H9 (cell line): ENCODE measurements at regions not wholly inside any gene's neighbourhood (a gene's known extent, or its start where the extent isn't known, plus 50 kb on each side); places are given as distances from the start of the nearest gene placed in this dataset.

ENCODE experiments used
- DNase-seq: peaks from one replicate; pipeline ENCODE4 v3.0.0-alpha.2; 2017
- H2AFZ ChIP-seq: one replicate; pipeline ENCODE4 v1.6.1; 2013; ENCODE audit warnings: mild to moderate bottlenecking, low read length, control low read depth, moderate library complexity
- H2AK5ac ChIP-seq: 2 replicates; pipeline ENCODE4 v1.6.1; 2013; ENCODE audit warnings: low read length, control low read depth, mixed read lengths; ENCODE audit not compliant: insufficient read length
- H2BK120ac ChIP-seq: one replicate; pipeline ENCODE4 v1.6.1; 2013; ENCODE audit warnings: low read depth, mild to moderate bottlenecking, low read length, control low read depth, inconsistent platforms; ENCODE audit not compliant: poor library complexity, severe bottlenecking
- H2BK12ac ChIP-seq: 2 replicates; pipeline ENCODE4 v1.6.1; 2013; ENCODE audit warnings: low read length, control low read depth, mixed read lengths, low read depth; ENCODE audit not compliant: insufficient read length
- H2BK15ac ChIP-seq: 2 replicates; pipeline ENCODE4 v1.6.1; 2013; ENCODE audit warnings: low read depth, low read length, control low read depth
- H2BK20ac ChIP-seq: one replicate; pipeline ENCODE4 v1.6.1; 2013; ENCODE audit warnings: low read depth, mild to moderate bottlenecking, low read length, control low read depth, inconsistent platforms; ENCODE audit not compliant: poor library complexity, severe bottlenecking
- H2BK5ac ChIP-seq: 2 replicates; pipeline ENCODE4 v1.6.1; 2013; ENCODE audit warnings: low read length, control low read depth, mixed read lengths; ENCODE audit not compliant: insufficient read length
- H3K14ac ChIP-seq: 2 replicates; pipeline ENCODE4 v1.6.1; 2013; ENCODE audit warnings: low read length, control low read depth; ENCODE audit not compliant: insufficient read depth
- H3K18ac ChIP-seq: 2 replicates; pipeline ENCODE4 v1.6.1; 2013; ENCODE audit warnings: low read depth, mild to moderate bottlenecking, mixed read lengths, low read length, control low read depth; ENCODE audit not compliant: insufficient read length
- H3K23ac ChIP-seq: 2 replicates; pipeline ENCODE4 v1.6.1; 2013; ENCODE audit warnings: low read length, control low read depth, mixed read lengths, low read depth; ENCODE audit not compliant: insufficient read length
- H3K23me2 ChIP-seq: 2 replicates; pipeline ENCODE4 v1.6.1; 2013; ENCODE audit warnings: low read depth, mild to moderate bottlenecking, mixed read lengths, low read length, control low read depth; ENCODE audit not compliant: insufficient read length, poor library complexity, severe bottlenecking
- H3K27ac ChIP-seq: 2 replicates; pipeline ENCODE4 v1.5.1; 2013; ENCODE audit warnings: low read length, control low read depth, mixed read lengths, low read depth; ENCODE audit not compliant: insufficient read length
- H3K27me3 ChIP-seq: 2 replicates; pipeline ENCODE4 v1.6.1; 2013; ENCODE audit warnings: low read length, control low read depth, inconsistent platforms; ENCODE audit not compliant: insufficient read depth
- H3K4ac ChIP-seq: 2 replicates; pipeline ENCODE4 v1.6.1; 2013; ENCODE audit warnings: low read depth, mild to moderate bottlenecking, control low read depth, inconsistent platforms, low read length, moderate library complexity
- H3K4me1 ChIP-seq: 2 replicates; pipeline ENCODE4 v1.6.1; 2013; ENCODE audit warnings: low read length, control low read depth, inconsistent platforms; ENCODE audit not compliant: insufficient read depth
- H3K4me2 ChIP-seq: 2 replicates; pipeline ENCODE4 v1.6.1; 2013; ENCODE audit warnings: low read length, control low read depth, mixed read lengths; ENCODE audit not compliant: insufficient read length, insufficient read depth
- H3K56ac ChIP-seq: 2 replicates; pipeline ENCODE4 v1.6.1; 2013; ENCODE audit warnings: low read depth, mild to moderate bottlenecking, mixed read lengths, low read length, control low read depth; ENCODE audit not compliant: insufficient read length
- H3K79me1 ChIP-seq: 2 replicates; pipeline ENCODE4 v1.6.1; 2013; ENCODE audit warnings: low read depth, mild to moderate bottlenecking, moderate library complexity, low read length, control low read depth, inconsistent platforms; ENCODE audit not compliant: insufficient read depth, poor library complexity, severe bottlenecking
- H3K79me2 ChIP-seq: 2 replicates; pipeline ENCODE4 v1.6.1; 2013; ENCODE audit warnings: low read length, control low read depth, inconsistent platforms; ENCODE audit not compliant: insufficient read depth
- H3K9ac ChIP-seq: 2 replicates; pipeline ENCODE4 v1.6.1; 2013; ENCODE audit warnings: low read length, control low read depth, mixed read lengths; ENCODE audit not compliant: insufficient read length; ENCODE audit errors: extremely low read depth
- H3K9me3 ChIP-seq: one replicate; pipeline ENCODE4 v1.6.1; 2013; ENCODE audit warnings: low read depth, low read length, inconsistent platforms; ENCODE audit not compliant: control insufficient read depth
- H3T11ph ChIP-seq: one replicate; pipeline ENCODE4 v1.6.1; 2013; ENCODE audit warnings: mild to moderate bottlenecking, low read length, control low read depth, inconsistent platforms
- H4K20me1 ChIP-seq: one replicate; pipeline ENCODE4 v1.6.1; 2013; ENCODE audit not compliant: control insufficient read depth, insufficient read length, insufficient read depth
- H4K5ac ChIP-seq: 2 replicates; pipeline ENCODE4 v1.6.1; 2013; ENCODE audit warnings: low read depth, mild to moderate bottlenecking, mixed read lengths, low read length, control low read depth; ENCODE audit not compliant: insufficient read length
- H4K8ac ChIP-seq: replicated peaks from 2 replicates; pipeline ENCODE4 v1.6.1; 2013; ENCODE audit warnings: low read length, control low read depth, mixed read lengths, low read depth; ENCODE audit not compliant: insufficient read length
- H4K91ac ChIP-seq: 2 replicates; pipeline ENCODE4 v1.6.1; 2013; ENCODE audit warnings: low read depth, mild to moderate bottlenecking, moderate library complexity, mixed read lengths, low read length, control low read depth; ENCODE audit not compliant: insufficient read length
- H3K27ac Mint-ChIP-seq, 3 experiments: 2 replicates in 2 of 3; 3 replicates in 1 of 3; pipeline ENCODE4 v1.8.0; 2020 to 2021; ENCODE audit warnings: mixed read lengths in 3 of 3, mild to moderate bottlenecking in 1 of 3, moderate library complexity in 1 of 3
- H3K27me3 Mint-ChIP-seq: 2 replicates; pipeline ENCODE4 v1.8.0; 2021; ENCODE audit warnings: low read depth, mild to moderate bottlenecking, moderate library complexity, mixed read lengths
- H3K36me3 Mint-ChIP-seq, 3 experiments: 2 replicates in 2 of 3; 3 replicates in 1 of 3; pipeline ENCODE4 v1.8.0; 2020 to 2021; ENCODE audit warnings: low read depth in 3 of 3, mixed read lengths in 3 of 3; ENCODE audit not compliant: insufficient read depth in 1 of 3
- H3K4me1 Mint-ChIP-seq, 2 experiments: 2 replicates each; pipeline ENCODE4 v1.8.0; 2020; ENCODE audit warnings: mixed read lengths in 2 of 2
- H3K4me3 Mint-ChIP-seq, 2 experiments: 2 replicates in 1 of 2; 3 replicates in 1 of 2; pipeline ENCODE4 v1.8.0; 2020 to 2021; ENCODE audit warnings: mild to moderate bottlenecking in 2 of 2, mixed read lengths in 2 of 2, moderate library complexity in 1 of 2
- H3K9me3 Mint-ChIP-seq, 2 experiments: 2 replicates in 1 of 2; 3 replicates in 1 of 2; pipeline ENCODE4 v1.8.0; 2020; ENCODE audit warnings: mild to moderate bottlenecking in 2 of 2, mixed read lengths in 2 of 2, moderate library complexity in 1 of 2
- CTCF ChIP-seq: fragments of 200-600 bp; sonication (generic); conservative IDR thresholded peaks from 3 replicates; pipeline ENCODE4 v1.8.0; 2021; ENCODE audit warnings: antibody characterized with exemption, mild to moderate bottlenecking
- WGBS: extraction: QIAGEN DNeasy Blood & Tissue Kit; methylation state at CpG from one replicate; pipeline ENCODE4 v1.1.7; 2013; ENCODE audit warnings: missing lambda C conversion rate, low lambda C conversion rate, mixed read lengths; ENCODE audit not compliant: insufficient read length; ENCODE audit errors: extremely low coverage; 5-methylcytosine and 5-hydroxymethylcytosine counted together

- WGBS = no CpG with 5 or more reads among the region's 9 CpGs
Observed at GRCh38 chr10:63798599-63799498, 277.6 kb downstream of the REEP3 start.

More at GRCh38 chr10:63798599-63799498, 277.6 kb downstream of the REEP3 start:
- H4K91ac ChIP-seq = no peak overlapping the region
- no peaks in the 10 kb centered on the region for H3K27me3 Mint-ChIP-seq
- no peak overlapping the region for H3K4me2 ChIP-seq
- no peaks in the 10 kb centered on the region for H4K20me1 ChIP-seq
- H3T11ph ChIP-seq = no peak overlapping the region
- no peak overlapping the region for H2BK12ac ChIP-seq
- H3K36me3 Mint-ChIP-seq = no peaks in the 10 kb centered on the region
- DNase-seq = no peak
- H2BK20ac ChIP-seq = no peak overlapping the region
- no peak overlapping the region for H4K8ac ChIP-seq
- no peak for TF ChIP-seq CTCF
- no peaks in the 10 kb centered on the region for H3K79me1 ChIP-seq
- H2AK5ac ChIP-seq = no peak overlapping the region
- no peaks in the 10 kb centered on the region for H3K27me3 ChIP-seq
- H2AFZ ChIP-seq = peak overlapping the region; percentile 73
- no peak overlapping the region for H4K5ac ChIP-seq
- H3K4ac ChIP-seq = no peak overlapping the region
- no peak overlapping the region for H3K27ac ChIP-seq
- no peak overlapping the region for H3K23ac ChIP-seq
- no peaks in the 10 kb centered on the region for H3K23me2 ChIP-seq
- peaks cover 7% of the 10 kb centered on the region; the same call in 1 of the 2 replicates for H3K4me1 ChIP-seq
- no peaks in the 10 kb centered on the region for H3K9me3 ChIP-seq
- no peak overlapping the region for H2BK120ac ChIP-seq
- no peaks in the 10 kb centered on the region for H3K79me2 ChIP-seq
- no peak overlapping the region for H2BK5ac ChIP-seq
- no peak overlapping the region for H3K14ac ChIP-seq
- no peak overlapping the region for H2BK15ac ChIP-seq
- H3K18ac ChIP-seq = no peak overlapping the region
- no peak overlapping the region for H3K56ac ChIP-seq
- no peak overlapping the region; a peak in 1 of 7 replicates for H3K27ac Mint-ChIP-seq
- peaks cover 14 to 17% of the 10 kb centered on the region in 2 experiments for H3K4me1 Mint-ChIP-seq
- no peak overlapping the region for H3K4me3 Mint-ChIP-seq
- no peaks in the 10 kb centered on the region for H3K9me3 Mint-ChIP-seq
- no peak overlapping the region for H3K9ac ChIP-seq
